DOHH2 (cell line): ENCODE measurements at regions not wholly inside any gene's neighbourhood (a gene's known extent, or its start where the extent isn't known, plus 50 kb on each side); places are given as distances from the start of the nearest gene placed in this dataset.

ENCODE experiments used
- H3F3A ChIP-seq: fragments of 200-600 bp; sonication (generic), shearing (Covaris generic); 2 replicates; pipeline ENCODE4 v1.6.0; 2016; ENCODE audit warnings: antibody characterized with exemption, mild to moderate bottlenecking; ENCODE audit not compliant: control insufficient read depth, insufficient read depth
- H3K27ac ChIP-seq: fragments of 200-600 bp; sonication (generic); 2 replicates; pipeline ENCODE4 v1.5.1; 2014; ENCODE audit warnings: low read depth, mild to moderate bottlenecking, low read length, moderate library complexity
- H3K27me3 ChIP-seq: fragments of 200-600 bp; sonication (generic); 2 replicates; pipeline ENCODE4 v1.6.1; 2014; ENCODE audit warnings: mild to moderate bottlenecking, low read length, mixed read lengths; ENCODE audit not compliant: control insufficient read depth
- H3K36me3 ChIP-seq: fragments of 200-600 bp; sonication (generic); 2 replicates; pipeline ENCODE4 v1.6.1; 2014; ENCODE audit warnings: mild to moderate bottlenecking, low read length, moderate library complexity, mixed read lengths; ENCODE audit not compliant: control insufficient read depth
- H3K4me1 ChIP-seq: fragments of 200-600 bp; sonication (generic); 2 replicates; pipeline ENCODE4 v1.6.1; 2014; ENCODE audit warnings: mild to moderate bottlenecking, low read length, mixed read lengths; ENCODE audit not compliant: control insufficient read depth
- H3K4me2 ChIP-seq: fragments of 200-600 bp; sonication (generic); 2 replicates; pipeline ENCODE4 v1.6.0; 2014; ENCODE audit warnings: mild to moderate bottlenecking, low read length, moderate library complexity
- H3K4me3 ChIP-seq: fragments of 200-600 bp; sonication (generic); 2 replicates; pipeline ENCODE4 v1.5.1; 2014; ENCODE audit warnings: mild to moderate bottlenecking, low read length, mixed read lengths
- H3K79me2 ChIP-seq: fragments of 200-600 bp; sonication (generic); 2 replicates; pipeline ENCODE4 v1.6.1; 2014; ENCODE audit warnings: mild to moderate bottlenecking, low read length, mixed read lengths; ENCODE audit not compliant: control insufficient read depth
- H3K9me2 ChIP-seq: fragments of 200-600 bp; sonication (generic); replicated peaks from 2 replicates; pipeline ENCODE4 v1.6.1; 2014; ENCODE audit warnings: mild to moderate bottlenecking, low read length, mixed read lengths; ENCODE audit not compliant: control insufficient read depth
- H3K9me3 ChIP-seq: fragments of 200-600 bp; sonication (generic); 2 replicates; pipeline ENCODE4 v1.6.1; 2014; ENCODE audit warnings: antibody characterized with exemption, low read length, mixed read lengths; ENCODE audit not compliant: control insufficient read depth, insufficient read depth
- H4K20me1 ChIP-seq: fragments of 200-600 bp; sonication (generic); 2 replicates; pipeline ENCODE4 v1.6.0; 2014; ENCODE audit warnings: low read depth, mild to moderate bottlenecking, antibody characterized with exemption, low read length, moderate library complexity; ENCODE audit not compliant: control insufficient read depth, insufficient read depth
- CTCF ChIP-seq: fragments of 200-600 bp; sonication (generic); IDR thresholded peaks from one replicate; pipeline ENCODE4 v1.5.1; 2014; ENCODE audit warnings: antibody characterized with exemption, mild to moderate bottlenecking, low read depth, low read length; ENCODE audit not compliant: poor library complexity, severe bottlenecking
- EZH2phosphoT487 ChIP-seq: fragments of 200-600 bp; sonication (generic); IDR thresholded peaks from 2 replicates; pipeline ENCODE4 v1.6.1; 2017; ENCODE audit warnings: borderline replicate concordance, mild to moderate bottlenecking, antibody characterized with exemption, low read length, moderate library complexity, mixed read lengths

GRCh38 chr4:132998585-132999230 is 150.4 kb upstream of the PCDH10 start:
- Histone ChIP-seq H3K36me3 (no peaks in the 10 kb centered on the region), H3K27me3 (no peaks in the 10 kb centered on the region), H3K4me3 (no peak overlapping the region), H3K79me2 (no peaks in the 10 kb centered on the region), H3K9me3 (no peaks in the 10 kb centered on the region), H3K4me2 (no peak overlapping the region), H3K4me1 (no peaks in the 10 kb centered on the region), H3K27ac (no peak overlapping the region), H4K20me1 (no peaks in the 10 kb centered on the region), H3F3A (no peaks in the 10 kb centered on the region), H3K9me2 (no peaks in the 10 kb centered on the region)
- no peak for TF ChIP-seq EZH2phosphoT487
- no peak for TF ChIP-seq CTCF

- H3K4me2 ChIP-seq: no peak overlapping the region
- H3K27me3 ChIP-seq: no peaks in the 10 kb centered on the region
- H3K36me3 ChIP-seq: no peaks in the 10 kb centered on the region
- no peaks in the 10 kb centered on the region for H3F3A ChIP-seq
- no peak overlapping the region for H3K27ac ChIP-seq
- no peaks in the 10 kb centered on the region for H3K9me3 ChIP-seq
- no peak for TF ChIP-seq CTCF
- no peak for TF ChIP-seq EZH2phosphoT487
- no peaks in the 10 kb centered on the region for H4K20me1 ChIP-seq
- no peaks in the 10 kb centered on the region for H3K4me1 ChIP-seq
- no peak overlapping the region for H3K4me3 ChIP-seq
- no peaks in the 10 kb centered on the region for H3K79me2 ChIP-seq
- no peaks in the 10 kb centered on the region for H3K9me2 ChIP-seq
These were observed 149.1 kb upstream of the PCDH10 start for GRCh38 chr4:133000012-133000411.

GRCh38 chr4:133003169-133003568 is 145.9 kb upstream of the PCDH10 start:
- Histone ChIP-seq H3F3A (no peaks in the 10 kb centered on the region), H3K79me2 (no peaks in the 10 kb centered on the region), H3K27ac (no peak overlapping the region), H3K4me3 (no peak overlapping the region), H3K27me3 (no peaks in the 10 kb centered on the region), H3K4me2 (no peak overlapping the region), H3K9me2 (no peaks in the 10 kb centered on the region), H4K20me1 (no peaks in the 10 kb centered on the region), H3K9me3 (no peaks in the 10 kb centered on the region), H3K4me1 (no peaks in the 10 kb centered on the region), H3K36me3 (no peaks in the 10 kb centered on the region)
- no peak for TF ChIP-seq EZH2phosphoT487
- no peak for TF ChIP-seq CTCF
